GM12878 (cell line): ENCODE measurements at regions not wholly inside any gene's neighbourhood (a gene's known extent, or its start where the extent isn't known, plus 50 kb on each side); places are given as distances from the start of the nearest gene placed in this dataset.

Experiments
- NFXL1 ChIP-seq: fragments of 450-650 bp; IDR thresholded peaks from 2 replicates; pipeline ENCODE4 v1.6.1; 2017; ENCODE audit warnings: antibody characterized with exemption, mild to moderate bottlenecking, borderline replicate concordance
- TF ChIP-seq, protein P1 (sequence below): IDR thresholded peaks from 2 replicates; pipeline ENCODE4 v1.6.1; 2012; ENCODE audit warnings: low read depth, low read length, improper control_type of control experiment

DNA sequence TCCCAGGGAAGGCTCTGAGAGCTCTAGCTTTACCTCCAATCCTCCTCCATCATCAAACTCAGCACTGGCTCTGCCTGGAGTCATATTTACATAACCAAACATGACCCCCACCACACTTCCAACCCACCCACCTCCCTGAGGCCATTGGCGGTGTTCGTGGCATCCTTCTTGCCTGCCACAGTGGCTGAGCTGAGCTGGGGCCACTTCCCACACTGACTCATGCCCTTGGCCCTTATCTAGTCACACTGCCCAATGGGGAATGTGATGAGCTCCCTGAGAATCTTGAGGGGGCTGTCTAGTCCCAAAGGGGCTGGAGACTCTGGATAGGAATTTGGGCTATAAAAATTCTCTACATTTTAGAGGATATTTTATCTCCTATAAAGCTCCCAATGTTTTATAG is 230.9 kb upstream of the IRF2BP2 start:
- no peak for TF ChIP-seq NFXL1
- TF ChIP-seq, protein P1, sequence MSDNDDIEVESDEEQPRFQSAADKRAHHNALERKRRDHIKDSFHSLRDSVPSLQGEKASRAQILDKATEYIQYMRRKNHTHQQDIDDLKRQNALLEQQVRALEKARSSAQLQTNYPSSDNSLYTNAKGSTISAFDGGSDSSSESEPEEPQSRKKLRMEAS: no peak
